ENCODE measurements at regions not wholly inside any gene's neighbourhood (a gene's known extent, or its start where the extent isn't known, plus 50 kb on each side); places are given as distances from the start of the nearest gene placed in this dataset.

DNA sequence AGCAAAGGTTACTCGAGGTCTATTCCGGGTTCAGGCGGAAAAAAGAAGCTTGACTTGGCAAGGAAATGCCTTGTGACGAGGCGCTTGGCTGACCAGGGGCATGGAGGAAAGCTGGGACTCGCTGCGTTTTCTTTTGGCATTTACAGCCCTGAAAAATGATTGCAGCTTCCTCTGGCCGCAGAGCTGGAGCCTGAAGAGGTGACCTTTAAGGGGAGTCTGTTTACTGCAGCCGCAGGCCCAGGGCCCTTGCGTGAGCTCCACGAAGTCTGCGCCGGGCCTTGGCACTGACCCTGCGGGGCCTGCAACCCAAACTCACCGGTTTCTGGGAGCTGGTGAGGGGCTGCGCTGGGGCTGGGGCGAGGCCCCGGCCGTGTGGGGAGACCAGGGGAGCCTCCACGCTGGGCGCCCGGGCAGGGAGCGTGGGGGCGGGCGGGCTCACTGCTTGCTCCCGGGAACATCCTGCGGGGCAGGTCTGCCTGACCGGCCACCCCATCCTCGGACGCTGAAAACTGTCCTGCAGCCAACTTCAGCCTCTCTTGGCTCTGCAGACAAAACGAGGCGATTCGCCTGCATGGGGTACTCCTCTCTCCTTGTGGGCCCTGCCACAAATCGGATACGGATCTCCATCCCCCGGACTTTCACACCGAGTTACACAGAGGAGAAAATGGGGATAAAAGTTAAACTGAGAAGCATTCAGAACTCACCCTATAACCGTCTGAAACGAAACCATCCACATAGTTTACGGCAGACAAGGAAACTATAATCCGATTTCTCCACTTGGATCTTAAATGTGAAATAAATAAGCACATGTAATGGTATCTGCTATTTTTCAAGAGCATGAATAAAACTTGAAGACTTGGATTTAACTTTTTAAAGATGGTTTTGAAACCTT is 206.3 kb upstream of the FOXF1 start:
- TF ChIP-seq, protein P1, sequence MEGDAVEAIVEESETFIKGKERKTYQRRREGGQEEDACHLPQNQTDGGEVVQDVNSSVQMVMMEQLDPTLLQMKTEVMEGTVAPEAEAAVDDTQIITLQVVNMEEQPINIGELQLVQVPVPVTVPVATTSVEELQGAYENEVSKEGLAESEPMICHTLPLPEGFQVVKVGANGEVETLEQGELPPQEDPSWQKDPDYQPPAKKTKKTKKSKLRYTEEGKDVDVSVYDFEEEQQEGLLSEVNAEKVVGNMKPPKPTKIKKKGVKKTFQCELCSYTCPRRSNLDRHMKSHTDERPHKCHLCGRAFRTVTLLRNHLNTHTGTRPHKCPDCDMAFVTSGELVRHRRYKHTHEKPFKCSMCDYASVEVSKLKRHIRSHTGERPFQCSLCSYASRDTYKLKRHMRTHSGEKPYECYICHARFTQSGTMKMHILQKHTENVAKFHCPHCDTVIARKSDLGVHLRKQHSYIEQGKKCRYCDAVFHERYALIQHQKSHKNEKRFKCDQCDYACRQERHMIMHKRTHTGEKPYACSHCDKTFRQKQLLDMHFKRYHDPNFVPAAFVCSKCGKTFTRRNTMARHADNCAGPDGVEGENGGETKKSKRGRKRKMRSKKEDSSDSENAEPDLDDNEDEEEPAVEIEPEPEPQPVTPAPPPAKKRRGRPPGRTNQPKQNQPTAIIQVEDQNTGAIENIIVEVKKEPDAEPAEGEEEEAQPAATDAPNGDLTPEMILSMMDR (IDR thresholded peaks at IDR 0.05): no peak
- no peak for TF ChIP-seq POLR2AphosphoS5 (IDR thresholded peaks at IDR 0.05)
